CD14-positive monocyte (primary cell): ENCODE measurements at regions not wholly inside any gene's neighbourhood (a gene's known extent, or its start where the extent isn't known, plus 50 kb on each side); places are given as distances from the start of the nearest gene placed in this dataset.
A peak's percentile ranks its signal among the peaks of the same experiment; 100 is the strongest.

ENCODE experiments used
- DNase-seq, 3 donors: peaks; one replicate each; pipeline ENCODE4 v3.0.0-alpha.2; 2011 to 2022
- H2AFZ ChIP-seq: 2 replicates; pipeline ENCODE4 v1.6.0; 2012; ENCODE audit warnings: mild to moderate bottlenecking, low read depth, low read length, inconsistent platforms; ENCODE audit not compliant: insufficient read depth, poor library complexity, severe bottlenecking
- H3K27ac ChIP-seq, 2 donors: 1 replicate in 1 of 2; 2 replicates in 1 of 2; pipeline ENCODE4 v1.5.1; 2012 to 2013; ENCODE audit warnings: low read length in 2 of 2, control low read depth in 1 of 2, inconsistent platforms in 1 of 2, low read depth in 1 of 2, mild to moderate bottlenecking in 1 of 2
- H3K27me3 ChIP-seq, 2 donors: one replicate each; pipeline versions ENCODE4 v1.6.0 to v1.6.1; 2011 to 2013; ENCODE audit warnings: low read length in 2 of 2; ENCODE audit not compliant: control insufficient read depth in 2 of 2, insufficient read depth in 2 of 2
- H3K36me3 ChIP-seq, 2 donors: replicated peaks in 1 of 2; 1 replicate in 1 of 2; 2 replicates in 1 of 2; pipeline versions ENCODE4 v1.5.1 to v1.6.1; 2012 to 2013; ENCODE audit warnings: low read length in 2 of 2, control low read depth in 1 of 2, inconsistent platforms in 1 of 2, mild to moderate bottlenecking in 1 of 2; ENCODE audit not compliant: insufficient read depth in 2 of 2, control insufficient read depth in 1 of 2
- H3K4me1 ChIP-seq, 2 donors: 1 replicate in 1 of 2; 2 replicates in 1 of 2; pipeline versions ENCODE4 v1.5.1 to v1.6.1; 2012 to 2013; ENCODE audit warnings: low read length in 2 of 2, control low read depth in 1 of 2, inconsistent platforms in 1 of 2, mild to moderate bottlenecking in 1 of 2, moderate library complexity in 1 of 2; ENCODE audit not compliant: insufficient read depth in 2 of 2, control insufficient read depth in 1 of 2
- H3K4me2 ChIP-seq: replicated peaks from 2 replicates; pipeline ENCODE3; 2012; ENCODE audit warnings: low read length, moderate library complexity, mild to moderate bottlenecking; ENCODE audit not compliant: poor library complexity, severe bottlenecking; ENCODE audit errors: extremely low read depth
- H3K4me3 ChIP-seq, 3 experiments: fragments of 200-600 bp in 1 of 3; sonication (generic) in 1 of 3; replicated peaks in 1 of 3; 1 replicate in 2 of 3; 2 replicates in 1 of 3; pipeline ENCODE4 v1.5.1; 2011 to 2013; ENCODE audit warnings: low read length in 3 of 3, mild to moderate bottlenecking in 3 of 3, control low read depth in 2 of 3, low read depth in 2 of 3, inconsistent platforms in 1 of 3, moderate library complexity in 1 of 3
- H3K79me2 ChIP-seq: 2 replicates; pipeline ENCODE4 v1.6.0; 2012; ENCODE audit warnings: mild to moderate bottlenecking, control low read depth, inconsistent platforms, low read length, moderate library complexity; ENCODE audit not compliant: insufficient read depth
- H3K9ac ChIP-seq: 2 replicates; pipeline ENCODE4 v1.6.0; 2017; ENCODE audit warnings: low read length, mild to moderate bottlenecking; ENCODE audit not compliant: insufficient read depth, poor library complexity, severe bottlenecking
- H3K9me3 ChIP-seq, 2 donors: replicated peaks in 1 of 2; 1 replicate in 1 of 2; 2 replicates in 1 of 2; pipeline versions ENCODE4 v1.5.1 to v1.6.1; 2012 to 2013; ENCODE audit warnings: low read length in 2 of 2, control low read depth in 1 of 2; ENCODE audit not compliant: control insufficient read depth in 1 of 2, insufficient read depth in 1 of 2
- H4K20me1 ChIP-seq: 2 replicates; pipeline ENCODE4 v1.6.0; 2012; ENCODE audit warnings: mild to moderate bottlenecking, low read length, control low read depth, moderate library complexity; ENCODE audit not compliant: insufficient read depth
- H3K27ac Mint-ChIP-seq, 7 donors: one replicate each; pipeline ENCODE4 v1.8.0; 2020; ENCODE audit warnings: mild to moderate bottlenecking in 7 of 7, mixed read lengths in 7 of 7, moderate library complexity in 6 of 7, inconsistent platforms in 2 of 7
- H3K27me3 Mint-ChIP-seq, 3 donors: one replicate each; pipeline ENCODE4 v1.8.0; 2021 to 2022; ENCODE audit warnings: low read depth in 3 of 3, mild to moderate bottlenecking in 3 of 3, mixed read lengths in 3 of 3, moderate library complexity in 3 of 3, inconsistent platforms in 1 of 3
- H3K36me3 Mint-ChIP-seq, 2 donors: one replicate each; pipeline ENCODE4 v1.8.0; 2020; ENCODE audit warnings: mixed read lengths in 2 of 2, inconsistent platforms in 1 of 2, mild to moderate bottlenecking in 1 of 2
- H3K4me1 Mint-ChIP-seq: one replicate; pipeline ENCODE4 v1.8.0; 2020; ENCODE audit warnings: mild to moderate bottlenecking, mixed read lengths
- H3K4me3 Mint-ChIP-seq, 2 donors: one replicate each; pipeline ENCODE4 v1.8.0; 2020; ENCODE audit warnings: mild to moderate bottlenecking in 2 of 2, mixed read lengths in 2 of 2, moderate library complexity in 1 of 2
- H3K9me3 Mint-ChIP-seq, 7 donors: one replicate each; pipeline ENCODE4 v1.8.0; 2020 to 2022; ENCODE audit warnings: mixed read lengths in 7 of 7, mild to moderate bottlenecking in 6 of 7, moderate library complexity in 6 of 7, inconsistent platforms in 2 of 7
- CTCF ChIP-seq: fragments of 200-600 bp; IDR thresholded peaks from one replicate; pipeline ENCODE4 v1.8.0; 2022; ENCODE audit warnings: antibody characterized with exemption, mild to moderate bottlenecking
- WGBS: methylation state at CpG from one replicate; pipeline ENCODE4 v1.1.5; 2013; ENCODE audit warnings: missing lambda C conversion rate; ENCODE audit not compliant: insufficient coverage; 5-methylcytosine and 5-hydroxymethylcytosine counted together
- intact Hi-C, 2 donors: fragments of 100-400 bp; cut with micrococcal nuclease; formaldehyde crosslinking; loops; one replicate each; pipeline versions ENCODE4 v1.15.0 to v1.15.1; 2023

- H4K20me1 ChIP-seq = no peaks in the 10 kb centered on the region
- Mint-ChIP-seq H3K4me1 (peaks cover 23% of the 10 kb centered on the region), H3K27me3 (no peaks in the 10 kb centered on the region), H3K27ac (no peak overlapping the region), H3K4me3 (no peak overlapping the region), H3K36me3 (no peaks in the 10 kb centered on the region), H3K9me3 (peaks cover 0 to 2% (median 0%) of the 10 kb centered on the region in 7 donors)
- H3K9me3 ChIP-seq = no peaks in the 10 kb centered on the region
- no peaks in the 10 kb centered on the region for H3K36me3 ChIP-seq
- H3K27ac ChIP-seq = no peak overlapping the region
- H3K4me1 ChIP-seq = peaks cover 9 to 10% of the 10 kb centered on the region in 2 donors
- H3K27me3 ChIP-seq = no peaks in the 10 kb centered on the region
- no peak overlapping the region for H3K4me3 ChIP-seq
- no peak overlapping the region for H2AFZ ChIP-seq
- TF ChIP-seq CTCF = no peak
- peak overlapping the region; percentile 13 for H3K4me2 ChIP-seq
- H3K9ac ChIP-seq = no peak overlapping the region
- intact Hi-C loops = no loop called here
- no peaks in the 10 kb centered on the region for H3K79me2 ChIP-seq
- WGBS = no CpG with 5 or more reads among the region's 5 CpGs
- peak; percentile 23 to 85 (median 53) for DNase-seq
Observed at GRCh38 chr6:135115834-135116233, 61.2 kb upstream of the HBS1L start.

GRCh38 chr6:135115411-135115810, 60.8 kb upstream of the HBS1L start:
- Mint-ChIP-seq H3K27ac (no peak overlapping the region), H3K36me3 (no peaks in the 10 kb centered on the region), H3K27me3 (no peaks in the 10 kb centered on the region), H3K4me1 (peaks cover 23% of the 10 kb centered on the region), H3K9me3 (peaks cover 0 to 2% (median 0%) of the 10 kb centered on the region in 7 donors), H3K4me3 (no peak overlapping the region)
- no peak overlapping the region for H3K4me3 ChIP-seq
- no peak overlapping the region for H3K27ac ChIP-seq
- no peak overlapping the region for H2AFZ ChIP-seq
- H3K79me2 ChIP-seq = no peaks in the 10 kb centered on the region
- WGBS = no CpG with 5 or more reads among the region's 2 CpGs
- H3K4me1 ChIP-seq = peaks cover 9 to 10% of the 10 kb centered on the region in 2 donors
- no peak for TF ChIP-seq CTCF
- no peaks in the 10 kb centered on the region for H4K20me1 ChIP-seq
- DNase-seq = no peak
- no peaks in the 10 kb centered on the region for H3K27me3 ChIP-seq
- no peaks in the 10 kb centered on the region for H3K9me3 ChIP-seq
- no peak overlapping the region for H3K9ac ChIP-seq
- intact Hi-C loops = no loop called here
- no peak overlapping the region for H3K4me2 ChIP-seq
- H3K36me3 ChIP-seq = no peaks in the 10 kb centered on the region
